Suprapubic skin (tissue), 4 donors: ENCODE measurements at regions not wholly inside any gene's neighbourhood (a gene's known extent, or its start where the extent isn't known, plus 50 kb on each side); places are given as distances from the start of the nearest gene placed in this dataset.

ENCODE experiments used
- DNase-seq, 2 donors: peaks; one replicate each; pipeline ENCODE4 v3.0.0-alpha.2; 2019; ENCODE audit warnings: low spot score in 2 of 2
- H3K27ac ChIP-seq: fragments of 200-600 bp; sonication (generic); one replicate; pipeline ENCODE4 v1.5.1; 2019
- H3K27me3 ChIP-seq: fragments of 200-600 bp; sonication (generic); one replicate; pipeline ENCODE4 v1.5.1; 2019
- H3K36me3 ChIP-seq: fragments of 200-600 bp; sonication (generic); one replicate; pipeline ENCODE4 v1.5.1; 2019
- H3K4me1 ChIP-seq: fragments of 200-600 bp; sonication (generic); one replicate; pipeline ENCODE4 v1.5.1; 2019
- H3K4me3 ChIP-seq: fragments of 200-600 bp; sonication (generic); one replicate; pipeline ENCODE4 v1.5.1; 2019; ENCODE audit warnings: mild to moderate bottlenecking
- H3K9me3 ChIP-seq: fragments of 200-600 bp; sonication (generic); one replicate; pipeline ENCODE4 v1.5.1; 2019
- CTCF ChIP-seq, 2 donors: fragments of 200-600 bp in 1 of 2; fragments of 450-650 bp in 1 of 2; sonication (generic) in 1 of 2; IDR thresholded peaks; one replicate each; pipeline ENCODE4 v1.5.1; 2016 to 2019; ENCODE audit warnings: antibody characterized with exemption in 2 of 2, mild to moderate bottlenecking in 1 of 2, moderate library complexity in 1 of 2
- EP300 ChIP-seq: sonication (generic); formaldehyde crosslinking; IDR thresholded peaks from one replicate; pipeline ENCODE4 v1.6.1; 2017; ENCODE audit warnings: antibody characterized with exemption
- POLR2A ChIP-seq, 2 donors: fragments of 450-650 bp; IDR thresholded peaks; one replicate each; pipeline ENCODE4 v1.6.1; 2017; ENCODE audit warnings: antibody characterized with exemption in 2 of 2, mild to moderate bottlenecking in 2 of 2, moderate library complexity in 2 of 2
- POLR2AphosphoS5 ChIP-seq, 3 donors: sonication (generic); formaldehyde crosslinking; IDR thresholded peaks; one replicate each; pipeline ENCODE4 v1.6.1; 2017; ENCODE audit warnings: antibody characterized with exemption in 3 of 3
- WGBS: methylation state at CpG from one replicate; pipeline ENCODE4 v1.1.5; 2018; 5-methylcytosine and 5-hydroxymethylcytosine counted together

- H3K4me1 ChIP-seq: no peaks in the 10 kb centered on the region
- no peak overlapping the region for H3K4me3 ChIP-seq
- TF ChIP-seq CTCF (IDR thresholded peaks at IDR 0.05): no peak
- no peak for TF ChIP-seq POLR2A (IDR thresholded peaks at IDR 0.05)
- TF ChIP-seq EP300: no peak
- TF ChIP-seq POLR2AphosphoS5 (IDR thresholded peaks at IDR 0.05): no peak
- DNase-seq: no peak
- H3K9me3 ChIP-seq: no peaks in the 10 kb centered on the region
- H3K36me3 ChIP-seq: no peaks in the 10 kb centered on the region
- no peak overlapping the region for H3K27ac ChIP-seq
- 35% methylated on average over 1 of the region's 1 CpG for WGBS
- H3K27me3 ChIP-seq: no peaks in the 10 kb centered on the region
These were observed 510.4 kb downstream of the SLC16A7 start for GRCh38 chr12:60106214-60106613.

GRCh38 chr12:60107992-60108391 is 512.2 kb downstream of the SLC16A7 start:
- H3K27ac ChIP-seq: no peak overlapping the region
- H3K27me3 ChIP-seq: no peaks in the 10 kb centered on the region
- no peak for DNase-seq
- TF ChIP-seq POLR2A (IDR thresholded peaks at IDR 0.05): no peak
- TF ChIP-seq POLR2AphosphoS5 (IDR thresholded peaks at IDR 0.05): no peak
- TF ChIP-seq CTCF (IDR thresholded peaks at IDR 0.05): no peak
- TF ChIP-seq EP300: no peak
- no peaks in the 10 kb centered on the region for H3K9me3 ChIP-seq
- H3K36me3 ChIP-seq: no peaks in the 10 kb centered on the region
- H3K4me1 ChIP-seq: no peaks in the 10 kb centered on the region
- no peak overlapping the region for H3K4me3 ChIP-seq

GRCh38 chr12:60112063-60112462 is 516.2 kb downstream of the SLC16A7 start:
- Histone ChIP-seq H3K36me3 (no peaks in the 10 kb centered on the region), H3K9me3 (no peaks in the 10 kb centered on the region), H3K4me3 (no peak overlapping the region), H3K27ac (no peak overlapping the region), H3K27me3 (no peaks in the 10 kb centered on the region), H3K4me1 (no peaks in the 10 kb centered on the region)
- 87% methylated on average over 2 of the region's 2 CpGs for WGBS
- TF ChIP-seq EP300 (no peak), CTCF (IDR thresholded peaks at IDR 0.05) (no peak), POLR2A (IDR thresholded peaks at IDR 0.05) (no peak), POLR2AphosphoS5 (IDR thresholded peaks at IDR 0.05) (no peak)
- no peak for DNase-seq

GRCh38 chr12:60112763-60113162 is 516.9 kb downstream of the SLC16A7 start:
- no peaks in the 10 kb centered on the region for H3K36me3 ChIP-seq
- no peaks in the 10 kb centered on the region for H3K9me3 ChIP-seq
- no peak for DNase-seq
- no peak overlapping the region for H3K4me3 ChIP-seq
- WGBS: 0% methylated on average over 1 of the region's 1 CpG
- H3K27me3 ChIP-seq: no peaks in the 10 kb centered on the region
- no peak for TF ChIP-seq POLR2AphosphoS5 (IDR thresholded peaks at IDR 0.05)
- TF ChIP-seq EP300: no peak
- no peak for TF ChIP-seq POLR2A (IDR thresholded peaks at IDR 0.05)
- TF ChIP-seq CTCF (IDR thresholded peaks at IDR 0.05): no peak
- no peak overlapping the region for H3K27ac ChIP-seq
- H3K4me1 ChIP-seq: no peaks in the 10 kb centered on the region

GRCh38 chr12:60114169-60114568 is 518.3 kb downstream of the SLC16A7 start:
- no peak for DNase-seq
- 81% methylated on average over 1 of the region's 1 CpG for WGBS
- no peaks in the 10 kb centered on the region for H3K4me1 ChIP-seq

More at GRCh38 chr12:60114169-60114568, 518.3 kb downstream of the SLC16A7 start:
- Histone ChIP-seq H3K9me3 (no peaks in the 10 kb centered on the region), H3K27ac (no peak overlapping the region), H3K4me3 (no peak overlapping the region), H3K27me3 (no peaks in the 10 kb centered on the region), H3K36me3 (no peaks in the 10 kb centered on the region)
- TF ChIP-seq POLR2AphosphoS5 (IDR thresholded peaks at IDR 0.05): no peak
- no peak for TF ChIP-seq POLR2A (IDR thresholded peaks at IDR 0.05)
- TF ChIP-seq CTCF (IDR thresholded peaks at IDR 0.05): no peak
- TF ChIP-seq EP300: no peak
